Transverse colon (tissue), 4 donors: ENCODE measurements at regions not wholly inside any gene's neighbourhood (a gene's known extent, or its start where the extent isn't known, plus 50 kb on each side); places are given as distances from the start of the nearest gene placed in this dataset.

Source experiments
- DNase-seq: peaks from one replicate; pipeline ENCODE4 v3.0.0-alpha.2; 2019
- H3K27ac ChIP-seq, 4 donors: fragments of 200-600 bp; sonication (generic); 2 replicates each; pipeline ENCODE4 v1.5.1; 2016 to 2018; ENCODE audit warnings: inconsistent platforms in 4 of 4
- H3K27me3 ChIP-seq: fragments of 200-600 bp; sonication (generic); 2 replicates; pipeline ENCODE4 v1.5.1; 2017; ENCODE audit warnings: inconsistent platforms
- H3K36me3 ChIP-seq, 4 donors: fragments of 200-600 bp; sonication (generic); 2 replicates each; pipeline ENCODE4 v1.5.1; 2017 to 2019; ENCODE audit warnings: inconsistent platforms in 4 of 4
- H3K4me1 ChIP-seq, 4 donors: fragments of 200-600 bp; sonication (generic); 2 replicates each; pipeline ENCODE4 v1.5.1; 2017 to 2020; ENCODE audit warnings: inconsistent platforms in 4 of 4
- H3K4me3 ChIP-seq, 4 donors: fragments of 200-600 bp; sonication (generic); 1 replicate in 1 of 4; 2 replicates in 3 of 4; pipeline versions ENCODE4 v1.5.1 to v1.6.1; 2017 to 2019; ENCODE audit warnings: inconsistent platforms in 4 of 4
- H3K9me3 ChIP-seq, 2 donors: fragments of 200-600 bp; sonication (generic); 2 replicates each; pipeline ENCODE4 v1.5.1; 2017 to 2019; ENCODE audit warnings: inconsistent platforms in 2 of 2
- EP300 ChIP-seq: sonication (generic); formaldehyde crosslinking; IDR thresholded peaks from one replicate; pipeline ENCODE4 v1.6.1; 2017; ENCODE audit warnings: antibody characterized with exemption, low read depth
- POLR2A ChIP-seq: fragments of 450-650 bp; IDR thresholded peaks from one replicate; pipeline ENCODE4 v1.6.1; 2016; ENCODE audit warnings: antibody characterized with exemption, mild to moderate bottlenecking, moderate library complexity
- POLR2AphosphoS5 ChIP-seq, 3 donors: sonication (generic); formaldehyde crosslinking; IDR thresholded peaks; one replicate each; pipeline ENCODE4 v1.6.1; 2016; ENCODE audit warnings: antibody characterized with exemption in 3 of 3
- WGBS, 2 donors: methylation state at CpG; one replicate each; pipeline ENCODE4 v1.1.5; 2018; ENCODE audit warnings: low coverage in 1 of 2; 5-methylcytosine and 5-hydroxymethylcytosine counted together
- in situ Hi-C, 4 donors: fragments of 200-750 bp; cut with MboI; loops; one replicate each; pipeline versions ENCODE4 v1.15.0 to v1.15.1; 2017; ENCODE audit warnings: low sequenced_read_pairs in 3 of 4, low pct_ligation_motif_present in 1 of 4, low pct_unique_long_range_greater_than_20kb in 1 of 4
- intact Hi-C: fragments of 100-400 bp; cut with DNase I; formaldehyde crosslinking; loops from one replicate; pipeline ENCODE4 v1.15.1; 2023; ENCODE audit warnings: low total_unique reads
- TF ChIP-seq, protein P1 (sequence below), 5 experiments: fragments of 200-600 bp in 3 of 5; fragments of 450-650 bp in 2 of 5; sonication (generic) in 3 of 5; IDR thresholded peaks; 1 replicate in 2 of 5; 2 replicates in 3 of 5; pipeline ENCODE4 v1.5.1; 2016 to 2017; ENCODE audit warnings: antibody characterized with exemption in 5 of 5, inconsistent platforms in 3 of 5, mild to moderate bottlenecking in 2 of 5, moderate library complexity in 1 of 5

DNA sequence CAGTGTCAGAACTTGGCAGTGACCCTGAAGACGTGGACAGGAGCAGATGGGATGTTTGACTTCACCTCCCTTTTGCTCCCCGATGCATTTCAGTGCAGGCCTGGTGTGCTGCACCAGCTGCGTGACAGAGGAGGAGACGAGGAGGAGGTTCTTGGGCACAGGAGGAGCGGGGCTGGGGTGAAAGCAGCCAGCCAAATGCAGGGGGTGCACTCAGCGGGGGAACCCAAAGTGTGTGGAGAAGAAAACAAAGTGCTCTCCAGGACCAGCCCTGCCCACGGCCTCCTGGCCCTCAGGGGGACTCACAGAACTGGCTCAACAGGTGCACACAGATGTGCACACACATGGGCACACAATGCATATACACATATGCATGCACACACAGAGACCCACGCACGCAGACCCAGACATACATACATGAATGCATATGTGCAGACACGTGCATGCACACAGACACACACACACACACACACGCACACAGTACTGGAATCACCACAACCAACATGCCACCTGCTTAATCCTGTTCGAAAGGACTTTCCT is 91.7 kb upstream of the SFSWAP start:
- in situ Hi-C loops, result no loop called here

DNA sequence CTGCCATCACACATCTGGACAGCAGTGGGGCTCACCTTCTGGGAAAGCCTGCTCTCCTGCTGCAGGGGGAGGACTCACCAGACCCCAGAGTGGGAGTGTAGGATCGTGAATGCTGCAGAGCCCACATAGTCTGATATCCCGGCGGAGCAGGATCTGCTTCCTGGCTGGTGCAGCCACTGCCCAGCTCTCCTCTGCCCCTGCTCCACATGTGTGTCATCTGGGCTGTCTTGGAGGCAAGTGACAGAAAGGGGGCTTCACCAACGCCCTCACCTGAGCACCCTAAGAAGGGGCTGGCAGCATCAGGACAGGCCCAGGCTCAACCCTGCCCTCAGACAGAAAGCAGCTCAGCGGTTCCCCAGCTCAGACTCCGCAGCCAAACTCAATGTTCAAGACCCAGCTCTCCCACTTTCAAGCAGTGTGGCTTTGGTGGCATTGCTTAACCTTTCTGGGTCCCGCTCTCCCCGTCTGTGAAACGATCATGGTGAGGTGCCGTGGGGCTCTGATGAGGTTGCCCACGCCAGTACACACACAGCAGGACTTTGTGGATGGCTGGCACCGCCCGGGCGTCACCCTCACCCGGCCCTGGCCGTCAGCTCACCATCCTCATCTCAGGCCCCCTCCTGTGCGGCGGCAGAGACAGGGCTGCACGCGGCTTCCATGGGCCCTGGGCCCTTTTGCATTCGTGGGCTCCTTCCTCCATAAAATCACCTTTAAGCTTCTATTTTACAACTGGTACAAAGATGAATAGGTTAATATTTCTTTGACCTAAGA is 91.0 kb upstream of the SFSWAP start:
- Histone ChIP-seq H3K4me3 (no peak overlapping the region), H3K36me3 (no peaks in the 10 kb centered on the region), H3K4me1 (no peaks in the 10 kb centered on the region), H3K27ac (no peak overlapping the region), H3K9me3 (no peaks in the 10 kb centered on the region), H3K27me3 (peaks cover 24% of the 10 kb centered on the region)
- TF ChIP-seq, protein P1, sequence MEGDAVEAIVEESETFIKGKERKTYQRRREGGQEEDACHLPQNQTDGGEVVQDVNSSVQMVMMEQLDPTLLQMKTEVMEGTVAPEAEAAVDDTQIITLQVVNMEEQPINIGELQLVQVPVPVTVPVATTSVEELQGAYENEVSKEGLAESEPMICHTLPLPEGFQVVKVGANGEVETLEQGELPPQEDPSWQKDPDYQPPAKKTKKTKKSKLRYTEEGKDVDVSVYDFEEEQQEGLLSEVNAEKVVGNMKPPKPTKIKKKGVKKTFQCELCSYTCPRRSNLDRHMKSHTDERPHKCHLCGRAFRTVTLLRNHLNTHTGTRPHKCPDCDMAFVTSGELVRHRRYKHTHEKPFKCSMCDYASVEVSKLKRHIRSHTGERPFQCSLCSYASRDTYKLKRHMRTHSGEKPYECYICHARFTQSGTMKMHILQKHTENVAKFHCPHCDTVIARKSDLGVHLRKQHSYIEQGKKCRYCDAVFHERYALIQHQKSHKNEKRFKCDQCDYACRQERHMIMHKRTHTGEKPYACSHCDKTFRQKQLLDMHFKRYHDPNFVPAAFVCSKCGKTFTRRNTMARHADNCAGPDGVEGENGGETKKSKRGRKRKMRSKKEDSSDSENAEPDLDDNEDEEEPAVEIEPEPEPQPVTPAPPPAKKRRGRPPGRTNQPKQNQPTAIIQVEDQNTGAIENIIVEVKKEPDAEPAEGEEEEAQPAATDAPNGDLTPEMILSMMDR (IDR thresholded peaks at IDR 0.05), result no peak
- TF ChIP-seq POLR2A, result no peak
- no peak for TF ChIP-seq EP300
- no peak for TF ChIP-seq POLR2AphosphoS5 (IDR thresholded peaks at IDR 0.05)
- intact Hi-C loops, result no loop called here
- in situ Hi-C loops, result loop anchor here in 1 of 4 donors (5.0 kb wide), 1 partner anchor 273 kb away; no protein-coding TSS in a partner anchor
- no peak for DNase-seq
- 81 to 85% methylated on average over 5 to 21 of the region's 21 CpGs for WGBS, 2 donors

More for the DNA sequence above, 91.7 kb upstream of the SFSWAP start:
- Histone ChIP-seq H3K4me3 (no peak overlapping the region), H3K9me3 (no peaks in the 10 kb centered on the region), H3K27ac (no peak overlapping the region), H3K27me3 (peaks cover 24% of the 10 kb centered on the region), H3K36me3 (no peaks in the 10 kb centered on the region), H3K4me1 (no peaks in the 10 kb centered on the region)
- no peak for DNase-seq
- WGBS, 2 donors, result 52 to 54% methylated on average over 10 to 12 of the region's 12 CpGs
- intact Hi-C loops, result no loop called here
- TF ChIP-seq POLR2A (no peak), POLR2AphosphoS5 (IDR thresholded peaks at IDR 0.05) (no peak), EP300 (no peak)
- TF ChIP-seq, protein P1 (IDR thresholded peaks at IDR 0.05), result no peak

DNA sequence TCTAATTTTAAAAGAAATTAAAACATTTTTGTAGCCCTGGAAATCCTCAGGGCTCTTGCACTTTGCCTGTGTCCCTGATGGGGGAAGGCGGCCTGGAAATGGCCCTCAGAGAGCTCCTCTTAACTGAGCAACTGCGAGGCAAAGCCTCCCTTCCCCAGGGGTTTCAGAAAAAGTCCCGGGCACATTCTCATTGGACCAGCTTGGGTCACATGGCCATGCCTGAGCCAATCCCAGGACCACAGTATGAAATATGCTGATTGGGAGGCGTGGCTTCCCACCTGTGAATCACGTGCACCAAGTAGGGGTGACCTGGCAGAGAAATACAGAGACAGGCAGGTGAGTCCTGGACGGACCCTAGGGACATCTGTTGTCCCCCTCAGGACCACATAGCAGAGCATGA is 90.4 kb upstream of the SFSWAP start:
- H3K27me3 ChIP-seq, result peaks cover 24% of the 10 kb centered on the region
- WGBS, 2 donors, result 72 to 73% methylated on average over 3 to 6 of the region's 6 CpGs
- H3K4me3 ChIP-seq, result no peak overlapping the region
- no peak overlapping the region for H3K27ac ChIP-seq
- intact Hi-C loops (no loop called here), in situ Hi-C loops (loop anchor here in 1 of 4 donors (5.0 kb wide), 1 partner anchor 273 kb away; no protein-coding TSS in a partner anchor)
- H3K4me1 ChIP-seq, result no peaks in the 10 kb centered on the region
- no peaks in the 10 kb centered on the region for H3K36me3 ChIP-seq
- TF ChIP-seq, protein P1 (IDR thresholded peaks at IDR 0.05), result no peak
- TF ChIP-seq POLR2AphosphoS5 (IDR thresholded peaks at IDR 0.05), result no peak
- no peak for TF ChIP-seq POLR2A
- no peak for DNase-seq
- no peaks in the 10 kb centered on the region for H3K9me3 ChIP-seq

DNA sequence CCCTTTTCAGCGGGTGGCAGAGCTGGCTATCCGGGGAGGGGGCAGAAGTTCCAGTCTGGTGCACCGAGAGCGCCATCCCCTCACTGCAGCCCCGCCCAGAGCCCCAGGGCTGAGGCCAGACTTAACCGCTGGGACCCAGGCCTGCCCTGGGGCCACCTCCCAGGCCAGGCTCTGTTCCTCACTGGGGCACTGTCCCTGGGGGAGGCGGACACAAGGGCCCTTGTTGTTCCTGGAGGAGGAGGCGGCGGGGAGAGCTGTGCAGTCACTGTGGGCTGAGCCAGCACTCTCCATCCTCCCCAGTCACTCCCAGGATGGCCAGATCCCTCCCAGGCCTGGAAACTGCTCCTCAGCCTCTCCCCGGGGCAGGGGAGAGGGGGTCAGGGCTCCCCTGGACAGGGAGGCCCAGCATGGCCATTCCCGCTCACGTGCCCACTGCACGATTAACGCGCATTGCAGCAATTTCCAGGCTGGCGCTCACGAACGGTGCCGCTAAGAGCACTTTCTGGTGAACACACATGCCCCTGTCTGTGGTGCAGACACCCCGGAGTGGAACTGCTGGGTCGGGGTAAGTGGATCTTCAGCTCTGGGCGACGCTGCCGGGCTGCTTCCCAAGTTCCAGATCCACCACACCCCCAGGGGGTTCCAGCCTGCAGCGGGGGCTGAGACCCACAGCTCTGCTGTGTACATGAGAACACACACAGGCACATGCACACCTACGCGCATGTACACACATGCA is 89.8 kb upstream of the SFSWAP start:
- DNase-seq, result no peak
- Histone ChIP-seq H3K9me3 (no peaks in the 10 kb centered on the region), H3K4me3 (no peak overlapping the region), H3K36me3 (no peaks in the 10 kb centered on the region), H3K27ac (no peak overlapping the region), H3K4me1 (no peaks in the 10 kb centered on the region), H3K27me3 (peaks cover 24% of the 10 kb centered on the region)
- TF ChIP-seq POLR2AphosphoS5 (IDR thresholded peaks at IDR 0.05), result no peak
- TF ChIP-seq, protein P1 (IDR thresholded peaks at IDR 0.05), result no peak
- TF ChIP-seq POLR2A, result no peak
- no peak for TF ChIP-seq EP300
- 84% methylated on average over 21 of the region's 27 CpGs; no CpG with 5 or more reads in 1 of the 2 donors for WGBS, 2 donors
- in situ Hi-C loops, result loop anchor here in 1 of 4 donors (5.0 kb wide), 1 partner anchor 274 kb away; no protein-coding TSS in a partner anchor
- intact Hi-C loops, result no loop called here
